H9 (cell line): ENCODE measurements at regions not wholly inside any gene's neighbourhood (a gene's known extent, or its start where the extent isn't known, plus 50 kb on each side); places are given as distances from the start of the nearest gene placed in this dataset.

ENCODE experiments used
- DNase-seq: peaks from one replicate; pipeline ENCODE4 v3.0.0-alpha.2; 2017
- H2AFZ ChIP-seq: one replicate; pipeline ENCODE4 v1.6.1; 2013; ENCODE audit warnings: mild to moderate bottlenecking, low read length, control low read depth, moderate library complexity
- H2AK5ac ChIP-seq: 2 replicates; pipeline ENCODE4 v1.6.1; 2013; ENCODE audit warnings: low read length, control low read depth, mixed read lengths; ENCODE audit not compliant: insufficient read length
- H2BK120ac ChIP-seq: one replicate; pipeline ENCODE4 v1.6.1; 2013; ENCODE audit warnings: low read depth, mild to moderate bottlenecking, low read length, control low read depth, inconsistent platforms; ENCODE audit not compliant: poor library complexity, severe bottlenecking
- H2BK12ac ChIP-seq: 2 replicates; pipeline ENCODE4 v1.6.1; 2013; ENCODE audit warnings: low read length, control low read depth, mixed read lengths, low read depth; ENCODE audit not compliant: insufficient read length
- H2BK15ac ChIP-seq: 2 replicates; pipeline ENCODE4 v1.6.1; 2013; ENCODE audit warnings: low read depth, low read length, control low read depth
- H2BK20ac ChIP-seq: one replicate; pipeline ENCODE4 v1.6.1; 2013; ENCODE audit warnings: low read depth, mild to moderate bottlenecking, low read length, control low read depth, inconsistent platforms; ENCODE audit not compliant: poor library complexity, severe bottlenecking
- H2BK5ac ChIP-seq: 2 replicates; pipeline ENCODE4 v1.6.1; 2013; ENCODE audit warnings: low read length, control low read depth, mixed read lengths; ENCODE audit not compliant: insufficient read length
- H3K14ac ChIP-seq: 2 replicates; pipeline ENCODE4 v1.6.1; 2013; ENCODE audit warnings: low read length, control low read depth; ENCODE audit not compliant: insufficient read depth
- H3K18ac ChIP-seq: 2 replicates; pipeline ENCODE4 v1.6.1; 2013; ENCODE audit warnings: low read depth, mild to moderate bottlenecking, mixed read lengths, low read length, control low read depth; ENCODE audit not compliant: insufficient read length
- H3K23ac ChIP-seq: 2 replicates; pipeline ENCODE4 v1.6.1; 2013; ENCODE audit warnings: low read length, control low read depth, mixed read lengths, low read depth; ENCODE audit not compliant: insufficient read length
- H3K23me2 ChIP-seq: 2 replicates; pipeline ENCODE4 v1.6.1; 2013; ENCODE audit warnings: low read depth, mild to moderate bottlenecking, mixed read lengths, low read length, control low read depth; ENCODE audit not compliant: insufficient read length, poor library complexity, severe bottlenecking
- H3K27ac ChIP-seq: 2 replicates; pipeline ENCODE4 v1.5.1; 2013; ENCODE audit warnings: low read length, control low read depth, mixed read lengths, low read depth; ENCODE audit not compliant: insufficient read length
- H3K27me3 ChIP-seq: 2 replicates; pipeline ENCODE4 v1.6.1; 2013; ENCODE audit warnings: low read length, control low read depth, inconsistent platforms; ENCODE audit not compliant: insufficient read depth
- H3K4ac ChIP-seq: 2 replicates; pipeline ENCODE4 v1.6.1; 2013; ENCODE audit warnings: low read depth, mild to moderate bottlenecking, control low read depth, inconsistent platforms, low read length, moderate library complexity
- H3K4me1 ChIP-seq: 2 replicates; pipeline ENCODE4 v1.6.1; 2013; ENCODE audit warnings: low read length, control low read depth, inconsistent platforms; ENCODE audit not compliant: insufficient read depth
- H3K4me2 ChIP-seq: 2 replicates; pipeline ENCODE4 v1.6.1; 2013; ENCODE audit warnings: low read length, control low read depth, mixed read lengths; ENCODE audit not compliant: insufficient read length, insufficient read depth
- H3K56ac ChIP-seq: 2 replicates; pipeline ENCODE4 v1.6.1; 2013; ENCODE audit warnings: low read depth, mild to moderate bottlenecking, mixed read lengths, low read length, control low read depth; ENCODE audit not compliant: insufficient read length
- H3K79me1 ChIP-seq: 2 replicates; pipeline ENCODE4 v1.6.1; 2013; ENCODE audit warnings: low read depth, mild to moderate bottlenecking, moderate library complexity, low read length, control low read depth, inconsistent platforms; ENCODE audit not compliant: insufficient read depth, poor library complexity, severe bottlenecking
- H3K79me2 ChIP-seq: 2 replicates; pipeline ENCODE4 v1.6.1; 2013; ENCODE audit warnings: low read length, control low read depth, inconsistent platforms; ENCODE audit not compliant: insufficient read depth
- H3K9ac ChIP-seq: 2 replicates; pipeline ENCODE4 v1.6.1; 2013; ENCODE audit warnings: low read length, control low read depth, mixed read lengths; ENCODE audit not compliant: insufficient read length; ENCODE audit errors: extremely low read depth
- H3K9me3 ChIP-seq: one replicate; pipeline ENCODE4 v1.6.1; 2013; ENCODE audit warnings: low read depth, low read length, inconsistent platforms; ENCODE audit not compliant: control insufficient read depth
- H3T11ph ChIP-seq: one replicate; pipeline ENCODE4 v1.6.1; 2013; ENCODE audit warnings: mild to moderate bottlenecking, low read length, control low read depth, inconsistent platforms
- H4K20me1 ChIP-seq: one replicate; pipeline ENCODE4 v1.6.1; 2013; ENCODE audit not compliant: control insufficient read depth, insufficient read length, insufficient read depth
- H4K5ac ChIP-seq: 2 replicates; pipeline ENCODE4 v1.6.1; 2013; ENCODE audit warnings: low read depth, mild to moderate bottlenecking, mixed read lengths, low read length, control low read depth; ENCODE audit not compliant: insufficient read length
- H4K8ac ChIP-seq: replicated peaks from 2 replicates; pipeline ENCODE4 v1.6.1; 2013; ENCODE audit warnings: low read length, control low read depth, mixed read lengths, low read depth; ENCODE audit not compliant: insufficient read length
- H4K91ac ChIP-seq: 2 replicates; pipeline ENCODE4 v1.6.1; 2013; ENCODE audit warnings: low read depth, mild to moderate bottlenecking, moderate library complexity, mixed read lengths, low read length, control low read depth; ENCODE audit not compliant: insufficient read length
- H3K27ac Mint-ChIP-seq, 3 experiments: 2 replicates in 2 of 3; 3 replicates in 1 of 3; pipeline ENCODE4 v1.8.0; 2020 to 2021; ENCODE audit warnings: mixed read lengths in 3 of 3, mild to moderate bottlenecking in 1 of 3, moderate library complexity in 1 of 3
- H3K27me3 Mint-ChIP-seq: 2 replicates; pipeline ENCODE4 v1.8.0; 2021; ENCODE audit warnings: low read depth, mild to moderate bottlenecking, moderate library complexity, mixed read lengths
- H3K36me3 Mint-ChIP-seq, 3 experiments: 2 replicates in 2 of 3; 3 replicates in 1 of 3; pipeline ENCODE4 v1.8.0; 2020 to 2021; ENCODE audit warnings: low read depth in 3 of 3, mixed read lengths in 3 of 3; ENCODE audit not compliant: insufficient read depth in 1 of 3
- H3K4me1 Mint-ChIP-seq, 2 experiments: 2 replicates each; pipeline ENCODE4 v1.8.0; 2020; ENCODE audit warnings: mixed read lengths in 2 of 2
- H3K4me3 Mint-ChIP-seq, 2 experiments: 2 replicates in 1 of 2; 3 replicates in 1 of 2; pipeline ENCODE4 v1.8.0; 2020 to 2021; ENCODE audit warnings: mild to moderate bottlenecking in 2 of 2, mixed read lengths in 2 of 2, moderate library complexity in 1 of 2
- H3K9me3 Mint-ChIP-seq, 2 experiments: 2 replicates in 1 of 2; 3 replicates in 1 of 2; pipeline ENCODE4 v1.8.0; 2020; ENCODE audit warnings: mild to moderate bottlenecking in 2 of 2, mixed read lengths in 2 of 2, moderate library complexity in 1 of 2
- CTCF ChIP-seq: fragments of 200-600 bp; sonication (generic); conservative IDR thresholded peaks from 3 replicates; pipeline ENCODE4 v1.8.0; 2021; ENCODE audit warnings: antibody characterized with exemption, mild to moderate bottlenecking

GRCh38 chr5:92496545-92496944 is 1084.5 kb downstream of the NR2F1-AS1 start:
- Mint-ChIP-seq H3K27ac (no peak overlapping the region), H3K9me3 (no peaks in the 10 kb centered on the region), H3K4me1 (no peaks in the 10 kb centered on the region), H3K4me3 (no peak overlapping the region), H3K36me3 (no peaks in the 10 kb centered on the region), H3K27me3 (no peaks in the 10 kb centered on the region)
- Histone ChIP-seq H4K91ac (no peak overlapping the region), H3K18ac (no peak overlapping the region), H2BK12ac (no peak overlapping the region), H3K4ac (no peak overlapping the region), H2AFZ (no peak overlapping the region), H4K5ac (no peak overlapping the region), H3K4me2 (no peak overlapping the region), H3K23me2 (no peaks in the 10 kb centered on the region), H2BK20ac (no peak overlapping the region), H3K79me2 (no peaks in the 10 kb centered on the region), H3K23ac (no peak overlapping the region), H3K79me1 (no peaks in the 10 kb centered on the region), H3K14ac (no peak overlapping the region), H2BK120ac (no peak overlapping the region), H2BK15ac (no peak overlapping the region), H3T11ph (no peak overlapping the region), H3K27me3 (no peaks in the 10 kb centered on the region), H3K27ac (no peak overlapping the region), H3K4me1 (no peaks in the 10 kb centered on the region), H2AK5ac (no peak overlapping the region), H4K20me1 (no peaks in the 10 kb centered on the region), H3K9ac (no peak overlapping the region), H4K8ac (no peak overlapping the region), H3K56ac (no peak overlapping the region), H2BK5ac (no peak overlapping the region), H3K9me3 (no peaks in the 10 kb centered on the region)
- TF ChIP-seq CTCF = no peak
- DNase-seq = no peak
